ENCODE measurements at regions not wholly inside any gene's neighbourhood (a gene's known extent, or its start where the extent isn't known, plus 50 kb on each side); places are given as distances from the start of the nearest gene placed in this dataset.

- TF ChIP-seq ZNF274 (IDR thresholded peaks at IDR 0.05; ENCODE audit: borderline replicate concordance, extremely low read depth, low read length): no peak
- TF ChIP-seq, protein P1, sequence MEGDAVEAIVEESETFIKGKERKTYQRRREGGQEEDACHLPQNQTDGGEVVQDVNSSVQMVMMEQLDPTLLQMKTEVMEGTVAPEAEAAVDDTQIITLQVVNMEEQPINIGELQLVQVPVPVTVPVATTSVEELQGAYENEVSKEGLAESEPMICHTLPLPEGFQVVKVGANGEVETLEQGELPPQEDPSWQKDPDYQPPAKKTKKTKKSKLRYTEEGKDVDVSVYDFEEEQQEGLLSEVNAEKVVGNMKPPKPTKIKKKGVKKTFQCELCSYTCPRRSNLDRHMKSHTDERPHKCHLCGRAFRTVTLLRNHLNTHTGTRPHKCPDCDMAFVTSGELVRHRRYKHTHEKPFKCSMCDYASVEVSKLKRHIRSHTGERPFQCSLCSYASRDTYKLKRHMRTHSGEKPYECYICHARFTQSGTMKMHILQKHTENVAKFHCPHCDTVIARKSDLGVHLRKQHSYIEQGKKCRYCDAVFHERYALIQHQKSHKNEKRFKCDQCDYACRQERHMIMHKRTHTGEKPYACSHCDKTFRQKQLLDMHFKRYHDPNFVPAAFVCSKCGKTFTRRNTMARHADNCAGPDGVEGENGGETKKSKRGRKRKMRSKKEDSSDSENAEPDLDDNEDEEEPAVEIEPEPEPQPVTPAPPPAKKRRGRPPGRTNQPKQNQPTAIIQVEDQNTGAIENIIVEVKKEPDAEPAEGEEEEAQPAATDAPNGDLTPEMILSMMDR (IDR thresholded peaks at IDR 0.05; ENCODE audit: control extremely low read depth in 1 of 3, insufficient read depth in 1 of 3, low read depth in 1 of 3, low read length in 3 of 3): no peak
- no peak for TF ChIP-seq TAF1 (IDR thresholded peaks at IDR 0.05; ENCODE audit: low read depth, low read length)
- no peak for TF ChIP-seq EGR1 (IDR thresholded peaks at IDR 0.05; ENCODE audit: borderline replicate concordance, low read depth, low read length)
- no peak for TF ChIP-seq CHD2 (IDR thresholded peaks at IDR 0.05; ENCODE audit: low read length)
- TF ChIP-seq POLR2A (IDR thresholded peaks at IDR 0.05; ENCODE audit: control extremely low read depth in 1 of 2, low read depth in 2 of 2, low read length in 2 of 2): no peak
- TF ChIP-seq JUND (IDR thresholded peaks at IDR 0.05; ENCODE audit: low read length): no peak
- no peak for TF ChIP-seq RAD21 (IDR thresholded peaks at IDR 0.05 in 1 of 2, conservative IDR thresholded peaks at IDR 0.05 in 1 of 2; ENCODE audit: low read depth in 2 of 2, low read length in 2 of 2)
- no peak for TF ChIP-seq POLR2AphosphoS5 (IDR thresholded peaks at IDR 0.05; ENCODE audit: low read depth, low read length)
- no peak for TF ChIP-seq BRCA1 (IDR thresholded peaks at IDR 0.05; ENCODE audit: low read depth, low read length)
Observed at GRCh38 chr12:111101003-111101402, 180.6 kb upstream of the MYL2 start.
